ENCODE measurements at regions not wholly inside any gene's neighbourhood (a gene's known extent, or its start where the extent isn't known, plus 50 kb on each side); places are given as distances from the start of the nearest gene placed in this dataset.

GRCh38 chr5:123800640-123801039 lies 288.7 kb downstream of the CSNK1G3 start:
- no peaks in the 10 kb centered on the region for H3K4me1 Mint-ChIP-seq (ENCODE audit: low read depth)
- no peak overlapping the region for H3K4me3 Mint-ChIP-seq
- intact Hi-C loops (cut with micrococcal nuclease) = no loop called here
- H3K36me3 Mint-ChIP-seq (ENCODE audit: low read depth) = no peaks in the 10 kb centered on the region
- no peaks in the 10 kb centered on the region for H3K27me3 Mint-ChIP-seq
- H3K9me3 Mint-ChIP-seq = no peaks in the 10 kb centered on the region
- H3K27ac Mint-ChIP-seq = no peak overlapping the region

DNA sequence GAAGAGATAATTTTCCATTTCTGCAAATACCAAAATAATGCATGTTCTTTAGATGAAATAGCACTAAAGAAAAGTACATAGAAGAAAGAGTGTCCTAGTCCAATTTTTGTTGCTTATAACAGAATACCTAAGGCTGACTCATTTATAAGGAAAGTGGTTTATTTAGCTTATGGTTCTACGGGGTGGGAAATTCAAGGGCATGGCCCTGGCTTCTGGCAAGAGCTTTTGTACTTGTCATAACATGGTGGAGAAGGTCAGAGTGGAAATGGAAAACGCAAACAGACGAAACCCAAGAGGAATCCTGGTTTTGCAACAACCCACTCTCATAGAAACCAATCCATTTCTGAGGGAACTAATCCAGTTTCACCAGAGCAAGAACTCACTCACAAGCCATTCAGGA lies 283.7 kb downstream of the CSNK1G3 start:
- intact Hi-C loops (cut with micrococcal nuclease) = no loop called here
- peaks cover 11% of the 10 kb centered on the region for H3K9me3 Mint-ChIP-seq
- no peak overlapping the region for H3K4me3 Mint-ChIP-seq
- H3K36me3 Mint-ChIP-seq (ENCODE audit: low read depth) = no peaks in the 10 kb centered on the region
- H3K27me3 Mint-ChIP-seq = no peaks in the 10 kb centered on the region
- no peaks in the 10 kb centered on the region for H3K4me1 Mint-ChIP-seq (ENCODE audit: low read depth)
- no peak overlapping the region for H3K27ac Mint-ChIP-seq

DNA sequence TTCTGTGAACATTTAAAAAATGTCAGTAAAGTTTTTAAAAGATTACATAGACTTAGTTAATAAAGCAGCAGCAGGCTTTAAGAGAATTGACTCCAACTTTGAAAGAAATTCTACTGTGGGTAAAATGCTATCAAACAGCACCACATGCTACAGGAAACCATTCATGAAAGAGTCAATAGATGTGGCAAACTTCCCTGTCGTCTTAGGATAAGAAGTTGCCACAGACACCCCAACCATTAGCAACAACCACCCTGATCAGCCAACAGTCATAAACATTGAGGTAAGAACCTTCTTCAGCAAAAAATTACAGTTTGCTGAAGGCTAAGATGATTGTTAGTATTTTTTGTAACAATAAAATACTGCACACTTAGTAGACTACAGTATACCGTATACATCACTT lies 278.2 kb downstream of the CSNK1G3 start:
- H3K27me3 Mint-ChIP-seq = no peaks in the 10 kb centered on the region
- peaks cover 30% of the 10 kb centered on the region for H3K9me3 Mint-ChIP-seq
- no peak overlapping the region for H3K27ac Mint-ChIP-seq
- H3K36me3 Mint-ChIP-seq (ENCODE audit: low read depth) = no peaks in the 10 kb centered on the region
- intact Hi-C loops (cut with micrococcal nuclease) = no loop called here
- no peak overlapping the region for H3K4me3 Mint-ChIP-seq
- no peaks in the 10 kb centered on the region for H3K4me1 Mint-ChIP-seq (ENCODE audit: low read depth)

- Mint-ChIP-seq H3K4me1 (ENCODE audit: low read depth) (no peaks in the 10 kb centered on the region), H3K9me3 (peaks cover 19% of the 10 kb centered on the region), H3K4me3 (no peak overlapping the region), H3K27me3 (no peaks in the 10 kb centered on the region), H3K36me3 (ENCODE audit: low read depth) (no peaks in the 10 kb centered on the region), H3K27ac (no peak overlapping the region)
- intact Hi-C loops (cut with micrococcal nuclease) = no loop called here
Observed at GRCh38 chr5:123787635-123788034, 275.7 kb downstream of the CSNK1G3 start.

DNA sequence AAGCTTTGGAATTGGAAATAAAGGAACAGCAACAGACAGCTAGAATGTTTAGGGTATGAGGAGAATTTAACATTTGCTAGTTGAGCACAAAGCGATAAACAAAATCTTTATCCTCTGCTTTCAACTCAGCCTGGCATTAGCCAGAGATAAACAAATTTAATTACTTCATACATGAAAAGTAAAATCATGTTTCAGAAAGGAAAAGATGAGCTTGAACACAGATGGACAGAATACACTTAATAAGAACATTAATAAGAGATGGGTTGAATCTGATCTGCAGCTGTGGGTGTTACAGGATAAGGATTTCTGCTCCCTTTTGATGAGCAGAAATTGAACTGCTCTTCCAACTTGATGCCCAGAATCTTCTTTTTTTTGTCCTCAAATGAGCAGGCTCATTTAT lies 275.2 kb downstream of the CSNK1G3 start:
- no peaks in the 10 kb centered on the region for H3K4me1 Mint-ChIP-seq (ENCODE audit: low read depth)
- H3K9me3 Mint-ChIP-seq = peaks cover 19% of the 10 kb centered on the region
- no peak overlapping the region for H3K27ac Mint-ChIP-seq
- H3K4me3 Mint-ChIP-seq = no peak overlapping the region
- intact Hi-C loops (cut with micrococcal nuclease) = no loop called here
- H3K36me3 Mint-ChIP-seq (ENCODE audit: low read depth) = no peaks in the 10 kb centered on the region
- no peaks in the 10 kb centered on the region for H3K27me3 Mint-ChIP-seq

- Mint-ChIP-seq H3K36me3 (ENCODE audit: low read depth) (no peaks in the 10 kb centered on the region), H3K4me1 (ENCODE audit: low read depth) (no peaks in the 10 kb centered on the region), H3K4me3 (no peak overlapping the region), H3K27me3 (no peaks in the 10 kb centered on the region), H3K9me3 (peaks cover 19% of the 10 kb centered on the region), H3K27ac (no peak overlapping the region)
- intact Hi-C loops (cut with micrococcal nuclease) = no loop called here
Observed at GRCh38 chr5:123786411-123786810, 274.4 kb downstream of the CSNK1G3 start.

DNA sequence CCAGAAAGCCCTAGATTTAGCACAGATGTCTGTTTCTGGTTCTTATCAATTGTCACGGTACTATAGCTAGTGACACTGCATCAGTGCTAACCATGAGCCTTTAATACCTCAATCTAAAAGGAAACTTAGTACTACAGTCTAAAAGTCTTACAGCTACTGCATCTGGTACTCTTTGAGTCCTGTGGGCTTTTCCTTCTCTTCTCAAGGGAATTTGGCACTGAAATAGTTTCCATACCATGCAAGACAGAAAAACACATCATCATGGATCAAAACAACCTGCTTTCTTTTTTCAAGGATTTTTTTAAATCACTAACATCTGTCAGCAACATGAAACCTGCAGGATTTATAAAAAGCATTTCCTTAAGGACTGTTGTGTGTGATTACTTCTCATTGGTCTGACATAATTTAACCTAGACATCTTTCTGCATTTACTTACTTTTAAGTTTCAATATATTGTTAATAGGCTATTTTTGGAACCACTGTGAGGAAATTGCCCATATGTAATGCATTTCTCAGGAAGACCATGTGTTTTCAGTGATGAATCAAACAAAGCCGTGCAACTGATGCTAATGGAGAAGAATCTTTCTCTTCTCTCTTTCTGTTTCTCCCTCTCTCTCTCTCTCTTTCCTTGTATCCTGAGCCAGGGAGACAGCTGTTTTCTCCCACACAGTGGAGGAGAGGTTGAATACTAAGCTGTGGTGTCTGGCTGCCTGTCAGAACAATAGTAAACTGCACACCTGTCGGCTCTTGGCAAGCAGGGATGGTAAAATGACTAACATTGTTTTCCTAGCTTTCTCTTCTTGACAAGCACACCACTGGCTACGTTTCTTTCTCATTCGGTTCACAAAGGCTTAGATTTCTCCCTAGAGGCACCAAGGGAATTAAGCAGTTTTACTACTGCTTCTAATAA lies 273.4 kb downstream of the CSNK1G3 start:
- Mint-ChIP-seq H3K4me3 (no peak overlapping the region), H3K27me3 (no peaks in the 10 kb centered on the region), H3K9me3 (peaks cover 19% of the 10 kb centered on the region), H3K27ac (no peak overlapping the region), H3K36me3 (ENCODE audit: low read depth) (no peaks in the 10 kb centered on the region), H3K4me1 (ENCODE audit: low read depth) (no peaks in the 10 kb centered on the region)
- intact Hi-C loops (cut with micrococcal nuclease) = no loop called here

GRCh38 chr5:123783421-123783820 lies 271.4 kb downstream of the CSNK1G3 start:
- H3K27me3 Mint-ChIP-seq = no peaks in the 10 kb centered on the region
- no peak overlapping the region for H3K4me3 Mint-ChIP-seq
- intact Hi-C loops (cut with micrococcal nuclease) = no loop called here
- peaks cover 16% of the 10 kb centered on the region for H3K9me3 Mint-ChIP-seq
- H3K27ac Mint-ChIP-seq = no peak overlapping the region
- H3K36me3 Mint-ChIP-seq (ENCODE audit: low read depth) = no peaks in the 10 kb centered on the region
- no peaks in the 10 kb centered on the region for H3K4me1 Mint-ChIP-seq (ENCODE audit: low read depth)

- no peak overlapping the region for H3K4me3 Mint-ChIP-seq
- intact Hi-C loops (cut with micrococcal nuclease) = no loop called here
- H3K4me1 Mint-ChIP-seq (ENCODE audit: low read depth) = no peaks in the 10 kb centered on the region
- H3K27me3 Mint-ChIP-seq = no peaks in the 10 kb centered on the region
- H3K27ac Mint-ChIP-seq = no peak overlapping the region
- H3K36me3 Mint-ChIP-seq (ENCODE audit: low read depth) = no peaks in the 10 kb centered on the region
- peaks cover 14% of the 10 kb centered on the region for H3K9me3 Mint-ChIP-seq
Observed at GRCh38 chr5:123778641-123779040, 266.7 kb downstream of the CSNK1G3 start.

GRCh38 chr5:123776761-123777160 lies 264.8 kb downstream of the CSNK1G3 start:
- no peak overlapping the region for H3K27ac Mint-ChIP-seq
- H3K27me3 Mint-ChIP-seq = no peaks in the 10 kb centered on the region
- no peak overlapping the region for H3K4me3 Mint-ChIP-seq
- intact Hi-C loops (cut with micrococcal nuclease) = no loop called here
- no peaks in the 10 kb centered on the region for H3K4me1 Mint-ChIP-seq (ENCODE audit: low read depth)
- peaks cover 30% of the 10 kb centered on the region for H3K9me3 Mint-ChIP-seq
- H3K36me3 Mint-ChIP-seq (ENCODE audit: low read depth) = no peaks in the 10 kb centered on the region

GRCh38 chr5:123771715-123772114 lies 259.7 kb downstream of the CSNK1G3 start:
- peaks cover 18% of the 10 kb centered on the region for H3K9me3 Mint-ChIP-seq
- no peaks in the 10 kb centered on the region for H3K27me3 Mint-ChIP-seq
- H3K4me1 Mint-ChIP-seq (ENCODE audit: low read depth) = no peaks in the 10 kb centered on the region
- no peak overlapping the region for H3K4me3 Mint-ChIP-seq
- no peak overlapping the region for H3K27ac Mint-ChIP-seq
- H3K36me3 Mint-ChIP-seq (ENCODE audit: low read depth) = no peaks in the 10 kb centered on the region
- intact Hi-C loops (cut with micrococcal nuclease) = no loop called here

DNA sequence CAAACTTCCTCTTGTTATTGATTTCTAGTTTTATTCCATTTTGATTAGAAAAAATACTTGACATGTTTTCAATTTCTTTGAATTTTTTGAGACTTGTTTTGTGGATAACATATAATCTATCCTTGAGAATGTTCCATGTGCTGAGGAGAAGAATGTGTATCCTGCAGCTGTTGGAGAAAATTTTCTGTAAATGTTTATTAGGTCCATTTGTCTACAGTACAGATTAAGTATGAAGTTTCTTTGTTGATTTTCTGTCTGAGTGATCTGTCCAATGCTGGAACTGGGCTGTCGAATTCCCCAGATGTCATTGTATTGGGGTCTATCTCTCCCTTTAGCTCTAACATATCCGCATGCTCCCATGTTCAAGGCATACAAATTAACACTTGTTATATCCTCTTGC lies 251.2 kb downstream of the CSNK1G3 start:
- Mint-ChIP-seq H3K27ac (no peak overlapping the region), H3K36me3 (ENCODE audit: low read depth) (no peaks in the 10 kb centered on the region), H3K4me1 (ENCODE audit: low read depth) (no peaks in the 10 kb centered on the region), H3K4me3 (no peak overlapping the region), H3K27me3 (no peaks in the 10 kb centered on the region), H3K9me3 (peaks cover 31% of the 10 kb centered on the region)
- intact Hi-C loops (cut with micrococcal nuclease) = no loop called here

- Mint-ChIP-seq H3K36me3 (ENCODE audit: low read depth) (no peaks in the 10 kb centered on the region), H3K4me1 (ENCODE audit: low read depth) (no peaks in the 10 kb centered on the region), H3K27me3 (no peaks in the 10 kb centered on the region), H3K9me3 (peaks cover under 1% of the 10 kb centered on the region), H3K4me3 (no peak overlapping the region), H3K27ac (no peak overlapping the region)
- intact Hi-C loops (cut with micrococcal nuclease) = no loop called here
Observed at GRCh38 chr5:123756816-123757215, 244.8 kb downstream of the CSNK1G3 start.

GRCh38 chr5:123756318-123756665 lies 244.3 kb downstream of the CSNK1G3 start:
- Mint-ChIP-seq H3K4me1 (ENCODE audit: low read depth) (no peaks in the 10 kb centered on the region), H3K9me3 (no peaks in the 10 kb centered on the region), H3K4me3 (no peak overlapping the region), H3K36me3 (ENCODE audit: low read depth) (no peaks in the 10 kb centered on the region), H3K27me3 (no peaks in the 10 kb centered on the region), H3K27ac (no peak overlapping the region)
- intact Hi-C loops (cut with micrococcal nuclease) = no loop called here
